Liver (tissue), 8 donors: ENCODE measurements at regions not wholly inside any gene's neighbourhood (a gene's known extent, or its start where the extent isn't known, plus 50 kb on each side); places are given as distances from the start of the nearest gene placed in this dataset.

Source experiments
- DNase-seq: peaks from one replicate; pipeline ENCODE4 v3.0.0-alpha.2; 2017; ENCODE audit warnings: low spot score
- H3K27ac ChIP-seq, 2 donors: one replicate each; pipeline ENCODE4 v1.7.0; 2013; ENCODE audit warnings: inconsistent platforms in 2 of 2, low read length in 2 of 2, control low read depth in 1 of 2, low read depth in 1 of 2, mild to moderate bottlenecking in 1 of 2
- H3K27me3 ChIP-seq, 4 donors: one replicate each; pipeline versions ENCODE4 v1.6.1 to v1.7.0; 2013; ENCODE audit warnings: low read length in 3 of 4, inconsistent platforms in 1 of 4, mild to moderate bottlenecking in 1 of 4, moderate library complexity in 1 of 4; ENCODE audit not compliant: control insufficient read depth in 4 of 4, insufficient read depth in 4 of 4
- H3K36me3 ChIP-seq, 4 donors: one replicate each; pipeline versions ENCODE4 v1.6.1 to v1.7.0; 2013; ENCODE audit warnings: low read length in 3 of 4, mild to moderate bottlenecking in 3 of 4, low read depth in 1 of 4, moderate library complexity in 1 of 4; ENCODE audit not compliant: control insufficient read depth in 4 of 4, insufficient read depth in 3 of 4
- H3K4me1 ChIP-seq, 4 donors: one replicate each; pipeline versions ENCODE4 v1.6.1 to v1.7.0; 2013; ENCODE audit warnings: low read length in 3 of 4, mild to moderate bottlenecking in 3 of 4, moderate library complexity in 1 of 4; ENCODE audit not compliant: control insufficient read depth in 4 of 4, insufficient read depth in 4 of 4
- H3K4me3 ChIP-seq, 3 donors: one replicate each; pipeline versions ENCODE4 v1.6.1 to v1.7.0; 2013; ENCODE audit warnings: low read length in 3 of 3, control low read depth in 1 of 3, low read depth in 1 of 3, mild to moderate bottlenecking in 1 of 3
- H3K9ac ChIP-seq, 2 donors: one replicate each; pipeline ENCODE4 v1.7.0; 2013; ENCODE audit warnings: low read length in 2 of 2, mild to moderate bottlenecking in 2 of 2, moderate library complexity in 2 of 2, control low read depth in 1 of 2, low read depth in 1 of 2
- H3K9me3 ChIP-seq, 4 donors: one replicate each; pipeline versions ENCODE4 v1.6.1 to v1.7.0; 2013; ENCODE audit warnings: low read length in 3 of 4; ENCODE audit not compliant: control insufficient read depth in 4 of 4
- EGR1 ChIP-seq, 2 donors: IDR thresholded peaks; 2 replicates each; pipeline ENCODE4 v1.6.1; 2016 to 2018; ENCODE audit warnings: antibody characterized with exemption in 2 of 2, low read depth in 2 of 2
- FOXA1 ChIP-seq: IDR thresholded peaks from 2 replicates; pipeline ENCODE4 v1.6.1; 2016; ENCODE audit warnings: antibody characterized with exemption
- FOXA2 ChIP-seq: IDR thresholded peaks from 2 replicates; pipeline ENCODE4 v1.6.1; 2016; ENCODE audit warnings: antibody characterized with exemption
- GABPA ChIP-seq, 2 donors: IDR thresholded peaks in 1 of 2; conservative IDR thresholded peaks in 1 of 2; 2 replicates each; pipeline ENCODE4 v1.6.1; 2016; ENCODE audit warnings: antibody characterized with exemption in 2 of 2, mild to moderate bottlenecking in 1 of 2, moderate library complexity in 1 of 2
- HNF4A ChIP-seq, 2 donors: conservative IDR thresholded peaks; 2 replicates each; pipeline ENCODE4 v1.6.1; 2016; ENCODE audit warnings: antibody characterized with exemption in 2 of 2, mild to moderate bottlenecking in 2 of 2
- HNF4G ChIP-seq: IDR thresholded peaks from 2 replicates; pipeline ENCODE4 v1.6.1; 2016; ENCODE audit warnings: antibody characterized with exemption
- JUND ChIP-seq, 2 donors: IDR thresholded peaks; 2 replicates each; pipeline ENCODE4 v1.6.1; 2016; ENCODE audit warnings: antibody characterized with exemption in 2 of 2
- NR2F2 ChIP-seq: IDR thresholded peaks from 2 replicates; pipeline ENCODE4 v1.6.1; 2016; ENCODE audit warnings: antibody characterized with exemption
- RAD21 ChIP-seq, 2 donors: IDR thresholded peaks; 2 replicates each; pipeline ENCODE4 v1.6.1; 2016; ENCODE audit warnings: antibody characterized with exemption in 2 of 2, mild to moderate bottlenecking in 2 of 2
- RXRA ChIP-seq, 2 donors: IDR thresholded peaks; 2 replicates each; pipeline ENCODE4 v1.6.1; 2017 to 2018; ENCODE audit warnings: antibody characterized with exemption in 2 of 2, mild to moderate bottlenecking in 1 of 2
- SP1 ChIP-seq: IDR thresholded peaks from 2 replicates; pipeline ENCODE4 v1.6.1; 2018; ENCODE audit warnings: antibody characterized with exemption, mild to moderate bottlenecking
- TAF1 ChIP-seq: conservative IDR thresholded peaks from 2 replicates; pipeline ENCODE4 v1.6.1; 2016; ENCODE audit warnings: antibody characterized with exemption, mild to moderate bottlenecking
- YY1 ChIP-seq: IDR thresholded peaks from 2 replicates; pipeline ENCODE4 v1.6.1; 2016; ENCODE audit warnings: antibody characterized with exemption, mild to moderate bottlenecking
- WGBS: extraction: QIAGEN DNeasy Blood & Tissue Kit; methylation state at CpG from one replicate; pipeline ENCODE4 v1.1.7; 2013; 5-methylcytosine and 5-hydroxymethylcytosine counted together
- TF ChIP-seq, protein P1 (sequence below): IDR thresholded peaks from 2 replicates; pipeline ENCODE4 v1.6.1; 2016; ENCODE audit warnings: antibody characterized with exemption
- TF ChIP-seq, protein P2 (sequence below): IDR thresholded peaks from 2 replicates; pipeline ENCODE4 v1.6.1; 2016; ENCODE audit warnings: antibody characterized with exemption
- TF ChIP-seq, protein P3 (sequence below): fragments of 150-350 bp; IDR thresholded peaks from 2 replicates; pipeline ENCODE4 v1.5.1; 2017; ENCODE audit warnings: improper control_type of control experiment, low read depth, low read length; ENCODE audit not compliant: missing input control
- TF ChIP-seq, protein P4 (sequence below): IDR thresholded peaks from 2 replicates; pipeline ENCODE4 v1.6.1; 2016; ENCODE audit warnings: antibody characterized with exemption, mild to moderate bottlenecking
- donor health status: healthy.
- donor health status: healthy.
- donor health status: healthy.
- donor health status: healthy.
- donor health status: healthy.

DNA sequence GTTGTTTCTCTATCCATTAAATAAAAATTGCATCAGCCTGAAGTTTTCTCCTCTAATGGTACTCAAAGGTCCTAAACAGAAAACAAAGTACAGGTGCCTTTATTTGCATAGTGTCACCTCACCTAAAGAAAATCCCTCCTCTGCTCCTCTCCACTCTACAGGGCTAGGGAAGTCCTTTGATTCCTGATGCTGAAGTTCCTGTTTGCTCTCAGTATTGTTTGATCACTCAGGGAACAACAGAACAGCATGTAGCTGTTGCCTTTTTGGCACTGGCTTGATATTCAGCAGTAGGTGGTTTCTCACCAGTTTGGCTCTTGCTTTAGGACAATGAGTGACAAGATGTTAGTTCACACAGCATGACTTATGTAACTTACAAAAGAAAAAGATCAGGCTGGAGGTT lies 156.2 kb upstream of the SLC7A11 start:
- no peak for TF ChIP-seq RXRA (IDR thresholded peaks at IDR 0.05)
- no peak for TF ChIP-seq YY1
- TF ChIP-seq, protein P1, sequence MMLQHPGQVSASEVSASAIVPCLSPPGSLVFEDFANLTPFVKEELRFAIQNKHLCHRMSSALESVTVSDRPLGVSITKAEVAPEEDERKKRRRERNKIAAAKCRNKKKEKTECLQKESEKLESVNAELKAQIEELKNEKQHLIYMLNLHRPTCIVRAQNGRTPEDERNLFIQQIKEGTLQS: no peak
- TF ChIP-seq GABPA (IDR thresholded peaks at IDR 0.05 in 1 of 2, conservative IDR thresholded peaks at IDR 0.05 in 1 of 2): no peak
- TF ChIP-seq JUND (IDR thresholded peaks at IDR 0.05): no peak
- no peak for TF ChIP-seq RAD21 (IDR thresholded peaks at IDR 0.05)
- TF ChIP-seq HNF4A (conservative IDR thresholded peaks at IDR 0.05): no peak
- no peak for TF ChIP-seq FOXA1
- no peak for TF ChIP-seq NR2F2
- no peak for TF ChIP-seq TAF1
- TF ChIP-seq HNF4G: no peak
- no peak for TF ChIP-seq FOXA2
- TF ChIP-seq, protein P2, sequence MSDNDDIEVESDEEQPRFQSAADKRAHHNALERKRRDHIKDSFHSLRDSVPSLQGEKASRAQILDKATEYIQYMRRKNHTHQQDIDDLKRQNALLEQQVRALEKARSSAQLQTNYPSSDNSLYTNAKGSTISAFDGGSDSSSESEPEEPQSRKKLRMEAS: no peak
- no peak for TF ChIP-seq EGR1 (IDR thresholded peaks at IDR 0.05; ENCODE audit: low read depth in 2 of 2)
- TF ChIP-seq, protein P3, sequence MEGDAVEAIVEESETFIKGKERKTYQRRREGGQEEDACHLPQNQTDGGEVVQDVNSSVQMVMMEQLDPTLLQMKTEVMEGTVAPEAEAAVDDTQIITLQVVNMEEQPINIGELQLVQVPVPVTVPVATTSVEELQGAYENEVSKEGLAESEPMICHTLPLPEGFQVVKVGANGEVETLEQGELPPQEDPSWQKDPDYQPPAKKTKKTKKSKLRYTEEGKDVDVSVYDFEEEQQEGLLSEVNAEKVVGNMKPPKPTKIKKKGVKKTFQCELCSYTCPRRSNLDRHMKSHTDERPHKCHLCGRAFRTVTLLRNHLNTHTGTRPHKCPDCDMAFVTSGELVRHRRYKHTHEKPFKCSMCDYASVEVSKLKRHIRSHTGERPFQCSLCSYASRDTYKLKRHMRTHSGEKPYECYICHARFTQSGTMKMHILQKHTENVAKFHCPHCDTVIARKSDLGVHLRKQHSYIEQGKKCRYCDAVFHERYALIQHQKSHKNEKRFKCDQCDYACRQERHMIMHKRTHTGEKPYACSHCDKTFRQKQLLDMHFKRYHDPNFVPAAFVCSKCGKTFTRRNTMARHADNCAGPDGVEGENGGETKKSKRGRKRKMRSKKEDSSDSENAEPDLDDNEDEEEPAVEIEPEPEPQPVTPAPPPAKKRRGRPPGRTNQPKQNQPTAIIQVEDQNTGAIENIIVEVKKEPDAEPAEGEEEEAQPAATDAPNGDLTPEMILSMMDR: no peak
- TF ChIP-seq, protein P4, sequence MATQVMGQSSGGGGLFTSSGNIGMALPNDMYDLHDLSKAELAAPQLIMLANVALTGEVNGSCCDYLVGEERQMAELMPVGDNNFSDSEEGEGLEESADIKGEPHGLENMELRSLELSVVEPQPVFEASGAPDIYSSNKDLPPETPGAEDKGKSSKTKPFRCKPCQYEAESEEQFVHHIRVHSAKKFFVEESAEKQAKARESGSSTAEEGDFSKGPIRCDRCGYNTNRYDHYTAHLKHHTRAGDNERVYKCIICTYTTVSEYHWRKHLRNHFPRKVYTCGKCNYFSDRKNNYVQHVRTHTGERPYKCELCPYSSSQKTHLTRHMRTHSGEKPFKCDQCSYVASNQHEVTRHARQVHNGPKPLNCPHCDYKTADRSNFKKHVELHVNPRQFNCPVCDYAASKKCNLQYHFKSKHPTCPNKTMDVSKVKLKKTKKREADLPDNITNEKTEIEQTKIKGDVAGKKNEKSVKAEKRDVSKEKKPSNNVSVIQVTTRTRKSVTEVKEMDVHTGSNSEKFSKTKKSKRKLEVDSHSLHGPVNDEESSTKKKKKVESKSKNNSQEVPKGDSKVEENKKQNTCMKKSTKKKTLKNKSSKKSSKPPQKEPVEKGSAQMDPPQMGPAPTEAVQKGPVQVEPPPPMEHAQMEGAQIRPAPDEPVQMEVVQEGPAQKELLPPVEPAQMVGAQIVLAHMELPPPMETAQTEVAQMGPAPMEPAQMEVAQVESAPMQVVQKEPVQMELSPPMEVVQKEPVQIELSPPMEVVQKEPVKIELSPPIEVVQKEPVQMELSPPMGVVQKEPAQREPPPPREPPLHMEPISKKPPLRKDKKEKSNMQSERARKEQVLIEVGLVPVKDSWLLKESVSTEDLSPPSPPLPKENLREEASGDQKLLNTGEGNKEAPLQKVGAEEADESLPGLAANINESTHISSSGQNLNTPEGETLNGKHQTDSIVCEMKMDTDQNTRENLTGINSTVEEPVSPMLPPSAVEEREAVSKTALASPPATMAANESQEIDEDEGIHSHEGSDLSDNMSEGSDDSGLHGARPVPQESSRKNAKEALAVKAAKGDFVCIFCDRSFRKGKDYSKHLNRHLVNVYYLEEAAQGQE: no peak
- no peak for TF ChIP-seq SP1
- no peak overlapping the region for H3K27ac ChIP-seq
- no peak for DNase-seq
- H3K27me3 ChIP-seq: no peaks in the 10 kb centered on the region
- H3K4me3 ChIP-seq: no peak overlapping the region
- H3K9ac ChIP-seq: no peak overlapping the region
- H3K9me3 ChIP-seq: no peaks in the 10 kb centered on the region
- no peaks in the 10 kb centered on the region for H3K36me3 ChIP-seq
- no peaks in the 10 kb centered on the region for H3K4me1 ChIP-seq

DNA sequence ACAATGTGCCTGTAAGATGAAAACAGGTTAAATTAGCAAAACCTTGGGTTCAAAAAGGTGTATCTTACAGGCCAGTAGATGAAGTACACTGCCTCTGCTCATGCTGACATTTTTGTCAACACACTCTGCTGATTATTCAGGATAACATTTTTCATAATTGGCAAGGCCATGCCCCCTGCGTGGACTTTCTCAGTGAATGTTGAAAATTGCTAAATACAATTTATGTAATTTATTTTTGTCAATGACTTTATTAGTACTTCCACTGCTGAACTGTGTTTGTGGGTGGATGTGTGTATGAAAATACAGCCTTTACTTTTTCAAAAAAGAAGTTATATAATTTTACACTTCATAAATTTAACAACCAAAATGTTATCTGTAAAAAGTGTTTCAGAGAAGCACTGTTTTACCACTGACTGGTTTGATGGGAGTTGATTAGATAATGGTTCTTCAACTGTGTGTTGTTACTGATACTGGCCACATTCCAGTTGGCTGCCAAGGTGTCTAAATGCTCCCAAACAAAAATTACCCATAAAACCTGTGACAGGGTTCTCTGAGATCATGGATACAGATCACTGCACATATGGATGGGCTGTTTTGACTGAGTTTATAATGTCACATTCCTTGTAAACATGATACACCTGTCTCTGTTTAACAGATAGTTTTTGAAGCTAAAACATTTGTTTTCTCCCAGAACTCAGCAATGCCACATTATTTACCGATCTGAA lies 151.9 kb upstream of the SLC7A11 start:
- Histone ChIP-seq H3K9ac (no peak overlapping the region), H3K27me3 (no peaks in the 10 kb centered on the region), H3K27ac (no peak overlapping the region), H3K4me3 (no peak overlapping the region), H3K9me3 (no peaks in the 10 kb centered on the region), H3K4me1 (no peaks in the 10 kb centered on the region), H3K36me3 (no peaks in the 10 kb centered on the region)
- no peak for DNase-seq
- 61% methylated on average over 2 of the region's 2 CpGs for WGBS
- TF ChIP-seq RAD21 (IDR thresholded peaks at IDR 0.05) (no peak), GABPA (IDR thresholded peaks at IDR 0.05 in 1 of 2, conservative IDR thresholded peaks at IDR 0.05 in 1 of 2) (no peak), HNF4A (conservative IDR thresholded peaks at IDR 0.05) (no peak), EGR1 (IDR thresholded peaks at IDR 0.05; ENCODE audit: low read depth in 2 of 2) (no peak), FOXA1 (no peak), YY1 (no peak), JUND (IDR thresholded peaks at IDR 0.05) (no peak), HNF4G (no peak), SP1 (no peak)
- TF ChIP-seq, protein P1: no peak
- TF ChIP-seq, protein P2: no peak
- TF ChIP-seq, protein P4: no peak
- TF ChIP-seq, protein P3: no peak
